Heart right ventricle (tissue), 16 donors: ENCODE measurements at regions not wholly inside any gene's neighbourhood (a gene's known extent, or its start where the extent isn't known, plus 50 kb on each side); places are given as distances from the start of the nearest gene placed in this dataset.

Source experiments
- ATAC-seq, 8 donors: fragments of 200-7000 bp; cut with Tn5 transposase; one replicate each; pipeline ENCODE4 v1.9.1; 2020; ENCODE audit warnings: mild to moderate bottlenecking in 8 of 8, moderate library complexity in 8 of 8, moderate number of reproducible peaks in 1 of 8
- DNase-seq, 2 donors: peaks; one replicate each; pipeline ENCODE4 v3.0.0-alpha.2; 2020
- H3K27ac ChIP-seq, 10 donors: fragments of 200-600 bp; sonication (generic) in 2 of 10; one replicate each; pipeline versions ENCODE4 v1.5.0 to v1.8.0; 2020 to 2022; ENCODE audit warnings: mild to moderate bottlenecking in 3 of 10
- H3K27me3 ChIP-seq, 7 donors: fragments of 200-600 bp; one replicate each; pipeline ENCODE4 v1.8.0; 2021 to 2022; ENCODE audit warnings: mild to moderate bottlenecking in 2 of 7
- H3K36me3 ChIP-seq, 9 donors: fragments of 200-600 bp; sonication (generic) in 1 of 9; one replicate each; pipeline versions ENCODE4 v1.5.0 to v1.8.0; 2020 to 2022; ENCODE audit warnings: mild to moderate bottlenecking in 2 of 9
- H3K4me1 ChIP-seq, 9 donors: fragments of 200-600 bp; sonication (generic) in 1 of 9; one replicate each; pipeline versions ENCODE4 v1.5.0 to v1.8.0; 2020 to 2022; ENCODE audit warnings: mild to moderate bottlenecking in 4 of 9
- H3K4me3 ChIP-seq, 10 donors: fragments of 200-600 bp; sonication (generic) in 2 of 10; one replicate each; pipeline versions ENCODE4 v1.5.0 to v1.8.0; 2020 to 2022; ENCODE audit warnings: mild to moderate bottlenecking in 7 of 10, moderate library complexity in 2 of 10
- H3K9me3 ChIP-seq, 11 donors: fragments of 200-600 bp in 10 of 11; sonication (generic) in 2 of 11; one replicate each; pipeline versions ENCODE4 v1.5.0 to v1.8.0; 2013 to 2022; ENCODE audit warnings: mild to moderate bottlenecking in 2 of 11, control low read depth in 1 of 11, moderate library complexity in 1 of 11
- CTCF ChIP-seq, 9 donors: fragments of 200-600 bp; sonication (generic) in 2 of 9; IDR thresholded peaks; one replicate each; pipeline versions ENCODE4 v1.5.0 to v1.8.0; 2021 to 2022; ENCODE audit warnings: antibody characterized with exemption in 9 of 9, mild to moderate bottlenecking in 5 of 9, moderate library complexity in 1 of 9
- WGBS, 2 donors: extraction: QIAGEN DNeasy Blood & Tissue Kit; methylation state at CpG; one replicate each; pipeline ENCODE4 v1.1.7; 2013; ENCODE audit warnings: inconsistent platforms in 1 of 2; 5-methylcytosine and 5-hydroxymethylcytosine counted together
- intact Hi-C, 10 donors: fragments of 100-400 bp; cut with DNase I; formaldehyde crosslinking; loops; one replicate each; pipeline versions ENCODE4 v1.11.1 to v1.14.2; 2022
- donor health status: Arrhythmogenic right ventricular cardiomyopathy.
- donor health status: ischemic (EF 13 %, LVEDD 7.1; RV severe dilation, severe dysfunction).
- donor health status: healthy with polysubstance abuse.
- donor health status: DM: no; HTN: yes; CAD: no.
- donor health status: DM: no; HTN: no; CAD: no.
- donor health status: ischemic (EF 25% LVEDD 6.9; RV normal size, moderate dysfunction).
- donor health status: ischemic (EF 25% LVEDD 5.7; RV mildly dilated, moderate dysfunction).
- donor health status: healthy.
- donor health status: DM: yes; HTN: yes; CAD: no.
- donor health status: Ischemic cardiomyopathy.
- donor health status: ischemic (EF 35%, LVEDD 5.7; RV mildly dilated, moderate dysfunction).
- donor health status: nonischemic (EF 11% LVEDD 7.7; RV severe dilation, severe dysfunction).
- donor health status: DM: yes; HTN: yes; CAD: no.
- donor health status: PGD.
- donor health status: ischemic (EF 29% LVEDD 5.4; RV normal size, mild dysfunction).
- donor health status: nonischemic (EF 23%, LVEDD 6.1; RV moderate dilation, normal function).

GRCh38 chr7:17497136-17497535 lies 198.7 kb downstream of the AHR start:
- ATAC-seq (no peak), DNase-seq (no peak)
- H3K36me3 ChIP-seq, result no peaks in the 10 kb centered on the region
- H3K9me3 ChIP-seq, result no peaks in the 10 kb centered on the region
- H3K4me3 ChIP-seq, result no peak overlapping the region
- no peak overlapping the region for H3K27ac ChIP-seq
- intact Hi-C loops, result no loop called here
- no peaks in the 10 kb centered on the region for H3K27me3 ChIP-seq
- WGBS, 2 donors, result 92 to 95% methylated on average over 1 of the region's 1 CpG
- no peaks in the 10 kb centered on the region for H3K4me1 ChIP-seq
- TF ChIP-seq CTCF (IDR thresholded peaks at IDR 0.05), result no peak

- no peak overlapping the region for H3K4me3 ChIP-seq
- TF ChIP-seq CTCF (IDR thresholded peaks at IDR 0.05), result no peak
- intact Hi-C loops, result no loop called here
These were observed 199.2 kb downstream of the AHR start for GRCh38 chr7:17497549-17498167.

GRCh38 chr7:17498230-17498629 lies 199.8 kb downstream of the AHR start:
- no peak overlapping the region for H3K4me3 ChIP-seq
- no peaks in the 10 kb centered on the region for H3K9me3 ChIP-seq
- no peak for ATAC-seq
- intact Hi-C loops, result no loop called here
- DNase-seq, result no peak
- no peaks in the 10 kb centered on the region for H3K4me1 ChIP-seq
- no peak overlapping the region for H3K27ac ChIP-seq
- WGBS, 2 donors, result 91 to 94% methylated on average over 4 of the region's 4 CpGs
- no peaks in the 10 kb centered on the region for H3K36me3 ChIP-seq
- no peaks in the 10 kb centered on the region for H3K27me3 ChIP-seq
- TF ChIP-seq CTCF (IDR thresholded peaks at IDR 0.05), result no peak

More at GRCh38 chr7:17497549-17498167, 199.2 kb downstream of the AHR start:
- 62 to 69% methylated on average over 5 of the region's 5 CpGs for WGBS, 2 donors
- H3K27ac ChIP-seq, result no peak overlapping the region
- H3K9me3 ChIP-seq, result no peaks in the 10 kb centered on the region
- H3K4me1 ChIP-seq, result no peaks in the 10 kb centered on the region
- DNase-seq, result no peak
- no peaks in the 10 kb centered on the region for H3K27me3 ChIP-seq
- ATAC-seq, result no peak
- no peaks in the 10 kb centered on the region for H3K36me3 ChIP-seq

DNA sequence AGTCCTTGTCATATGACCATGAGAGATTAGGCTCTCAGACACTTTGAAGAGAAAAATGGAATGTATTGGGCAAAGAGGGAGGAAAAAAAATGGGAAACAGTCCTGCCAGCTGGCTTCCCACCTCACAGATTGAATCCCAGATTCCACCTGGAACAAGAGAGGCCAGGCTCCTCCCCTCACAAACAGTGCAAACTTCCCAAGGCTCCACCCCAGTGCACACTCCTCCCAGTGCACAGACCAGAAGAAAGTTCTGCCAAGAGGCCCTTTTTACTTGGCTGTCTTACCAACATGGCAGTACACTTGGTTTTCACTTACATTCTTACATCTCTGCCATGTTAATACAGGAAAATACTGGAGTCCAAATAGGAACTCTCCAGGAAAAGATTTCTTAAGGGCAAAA lies 202.3 kb downstream of the AHR start:
- H3K27ac ChIP-seq, result peak overlapping the region in 1 of 10 donors; percentile 2

More for the DNA sequence above, 202.3 kb downstream of the AHR start:
- no peaks in the 10 kb centered on the region for H3K4me1 ChIP-seq
- DNase-seq (no peak), ATAC-seq (no peak)
- H3K36me3 ChIP-seq, result no peaks in the 10 kb centered on the region
- intact Hi-C loops, result no loop called here
- TF ChIP-seq CTCF (IDR thresholded peaks at IDR 0.05), result no peak
- no peaks in the 10 kb centered on the region for H3K9me3 ChIP-seq
- no peaks in the 10 kb centered on the region for H3K27me3 ChIP-seq
- H3K4me3 ChIP-seq, result no peak overlapping the region
